GM18909 (cell line): ENCODE measurements at regions not wholly inside any gene's neighbourhood (a gene's known extent, or its start where the extent isn't known, plus 50 kb on each side); places are given as distances from the start of the nearest gene placed in this dataset.
"Not testable (repeated sequence)": the region's sequence is repeated elsewhere in the genome, so short reads cannot be mapped to it uniquely, and the experiment has no call there.

ENCODE experiments used
- ATAC-seq: cut with Tn5 transposase; IDR thresholded peaks from one replicate; pipeline ENCODE4 v1.9.1; 2021; ENCODE audit warnings: mild to moderate bottlenecking; ENCODE audit not compliant: unreplicated experiment, poor library complexity

DNA sequence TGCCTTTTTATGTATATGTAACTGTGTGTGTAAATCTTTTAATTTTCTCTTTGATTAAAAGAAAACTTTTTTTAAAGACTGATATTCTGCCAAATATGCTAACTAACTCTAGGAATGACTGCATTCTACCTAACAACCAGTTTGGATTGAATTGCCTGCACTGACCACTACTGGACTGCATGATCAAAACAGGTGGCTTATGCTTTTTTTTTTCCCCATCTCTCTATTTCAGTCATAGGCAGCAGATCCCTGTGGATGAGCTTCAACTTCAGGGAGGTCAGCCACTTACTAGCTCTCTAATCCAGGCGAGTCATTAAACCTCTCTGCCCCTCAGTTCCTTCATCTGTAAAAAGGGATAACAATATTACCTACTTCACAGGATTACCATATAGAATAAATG is 138.6 kb upstream of the SERTAD2 start:
- no peak for ATAC-seq

DNA sequence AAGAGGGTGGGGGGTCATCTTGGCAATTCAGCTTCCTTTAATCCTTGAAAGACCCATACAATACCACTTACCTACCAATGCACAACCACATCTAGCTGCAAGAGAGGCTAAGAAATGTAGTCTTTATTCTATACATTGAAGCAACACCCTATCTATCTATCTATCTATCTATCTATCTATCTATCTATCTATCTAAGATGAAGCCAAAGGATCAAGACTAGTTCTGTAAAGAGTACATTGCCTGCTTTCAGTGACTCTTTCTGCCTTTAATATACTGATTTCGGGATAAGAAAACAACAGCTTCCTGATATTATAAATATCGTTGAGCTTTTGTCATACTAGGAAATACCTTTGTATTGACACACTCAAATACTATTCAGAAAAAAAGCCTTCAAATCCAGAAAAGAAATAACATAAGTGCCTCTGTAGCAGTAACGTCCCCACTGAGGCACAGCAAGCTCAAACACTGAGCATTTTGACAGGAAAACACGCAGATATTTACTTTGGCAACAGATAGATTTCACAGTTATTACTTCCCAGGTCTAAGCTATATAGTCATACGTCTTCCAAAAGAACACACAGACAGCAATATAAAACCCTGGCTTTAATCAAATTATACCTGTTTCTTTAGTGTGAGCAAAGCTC is 139.4 kb upstream of the SERTAD2 start:
- no peak for ATAC-seq

DNA sequence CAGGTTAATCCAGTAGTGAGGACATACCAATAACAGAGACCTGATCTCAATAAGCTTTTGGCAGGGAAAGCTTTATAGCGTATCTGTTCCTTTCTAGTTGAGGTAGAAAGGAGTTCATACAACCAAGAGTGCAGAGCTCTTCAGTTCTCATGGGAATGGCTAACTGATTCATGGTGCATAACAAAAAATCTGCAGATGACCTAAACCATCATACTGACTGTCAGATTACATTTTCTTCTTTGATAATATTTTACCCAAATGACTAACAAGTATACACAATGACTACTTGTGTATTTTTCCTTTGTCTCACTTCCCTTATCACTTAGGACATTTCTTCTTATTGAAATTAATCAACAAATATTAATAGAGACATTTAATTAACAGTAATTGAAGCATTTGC is 140.0 kb upstream of the SERTAD2 start:
- ATAC-seq: no peak

DNA sequence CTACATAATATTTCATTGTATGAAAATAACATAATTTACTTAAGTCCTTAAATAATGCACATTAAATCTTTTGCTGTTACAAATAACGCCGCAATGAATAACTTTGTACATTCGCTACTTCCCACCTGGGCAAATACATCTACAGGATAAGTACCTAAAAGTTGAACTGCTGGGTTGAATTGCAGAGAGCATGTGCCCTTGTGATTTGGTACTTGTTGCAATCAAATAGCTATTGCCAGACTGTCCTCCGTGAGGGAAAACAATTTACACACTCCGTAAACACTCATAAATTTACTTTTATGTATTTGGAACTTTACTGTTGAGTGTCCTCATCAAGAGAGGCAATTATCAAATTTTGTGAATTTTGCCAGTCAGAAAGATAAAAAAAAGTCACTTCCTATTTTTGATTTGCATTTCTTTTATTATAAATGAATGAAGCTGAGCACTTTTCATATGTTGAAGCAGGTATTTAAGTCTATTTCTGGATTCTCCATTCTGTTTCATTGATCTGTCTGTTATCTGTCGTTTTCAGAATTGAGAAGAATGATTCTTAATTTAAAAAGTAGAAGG is 140.8 kb upstream of the SERTAD2 start:
- ATAC-seq: no peak

DNA sequence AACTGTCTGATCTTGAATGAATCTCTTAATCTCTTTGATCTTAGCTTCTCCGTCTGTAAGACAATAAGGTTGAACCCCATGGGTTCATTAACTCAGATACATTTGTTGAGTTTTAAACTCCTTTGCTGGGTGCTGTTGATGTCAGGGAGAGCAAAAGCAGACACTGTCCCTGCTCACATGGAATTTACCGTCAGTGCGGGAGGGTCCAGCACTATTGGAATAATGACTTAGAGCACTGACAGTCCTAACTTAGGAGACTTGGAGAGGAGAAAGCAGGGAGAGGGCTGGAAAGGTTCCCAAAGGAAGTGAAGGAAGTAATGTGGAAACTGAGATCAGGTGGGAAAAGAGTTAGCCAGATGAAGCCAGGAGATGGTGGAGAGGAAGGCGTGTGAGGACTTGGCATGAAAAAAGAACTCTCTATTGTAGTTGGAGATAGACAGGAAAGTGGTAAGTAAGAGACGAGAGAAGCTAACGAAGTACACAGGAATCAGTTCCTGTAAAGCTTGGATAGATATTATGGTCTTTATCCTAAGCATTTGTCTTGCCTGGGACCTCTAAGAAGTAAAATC is 141.4 kb upstream of the SERTAD2 start:
- ATAC-seq: no peak

DNA sequence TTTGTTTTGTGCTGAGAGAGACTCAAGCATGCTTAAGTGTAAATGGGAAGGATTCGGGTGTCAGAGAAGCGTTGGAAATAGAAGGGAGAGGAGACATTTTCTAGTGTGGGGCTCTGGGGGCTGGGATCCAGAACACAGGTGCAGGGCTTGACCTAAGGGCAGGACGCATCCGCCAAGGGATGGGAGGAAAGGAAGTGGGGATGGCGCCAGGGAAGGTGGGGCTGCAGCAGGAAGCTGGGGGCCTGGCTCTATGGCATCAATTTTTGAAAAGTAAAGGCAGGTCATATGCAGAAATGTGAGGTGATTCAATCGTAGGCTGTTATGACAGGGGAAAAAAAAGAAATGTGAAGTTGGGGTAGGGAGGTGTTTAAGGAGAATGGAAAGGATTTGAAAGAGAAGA is 143.2 kb upstream of the SERTAD2 start:
- ATAC-seq: no peak

DNA sequence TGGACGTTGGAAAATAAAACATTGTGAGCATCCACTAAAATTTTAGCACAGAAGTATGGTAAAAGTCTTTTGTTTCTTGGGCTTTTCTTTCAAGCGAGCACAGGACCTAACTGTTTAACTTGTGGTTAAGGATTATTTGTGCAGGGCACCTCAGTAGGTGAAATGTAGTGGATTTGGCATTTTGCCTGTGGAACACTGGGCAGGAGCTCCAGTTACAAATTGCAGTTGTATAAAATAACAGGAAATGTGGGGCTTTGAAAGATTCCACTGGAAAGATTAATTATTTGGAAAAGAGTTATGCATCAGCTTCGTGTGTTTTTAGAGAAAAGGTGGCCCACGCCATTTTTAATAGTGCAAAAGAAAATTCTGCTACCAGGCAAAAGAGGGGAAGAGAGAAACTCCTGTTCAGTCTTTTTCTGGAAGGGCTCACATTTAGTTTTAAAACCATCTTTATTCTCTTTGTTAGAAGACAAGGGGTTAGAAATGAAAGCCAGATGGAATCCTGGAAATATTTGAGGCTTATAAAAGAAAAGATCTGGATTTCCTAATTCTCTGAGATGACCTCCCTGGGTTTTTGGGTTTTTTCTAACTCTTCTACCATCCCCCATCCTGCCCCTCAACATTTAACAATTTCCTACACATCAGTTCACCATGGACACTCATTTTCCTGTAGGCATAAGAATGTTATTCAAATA is 144.3 kb upstream of the SERTAD2 start:
- ATAC-seq: no peak

DNA sequence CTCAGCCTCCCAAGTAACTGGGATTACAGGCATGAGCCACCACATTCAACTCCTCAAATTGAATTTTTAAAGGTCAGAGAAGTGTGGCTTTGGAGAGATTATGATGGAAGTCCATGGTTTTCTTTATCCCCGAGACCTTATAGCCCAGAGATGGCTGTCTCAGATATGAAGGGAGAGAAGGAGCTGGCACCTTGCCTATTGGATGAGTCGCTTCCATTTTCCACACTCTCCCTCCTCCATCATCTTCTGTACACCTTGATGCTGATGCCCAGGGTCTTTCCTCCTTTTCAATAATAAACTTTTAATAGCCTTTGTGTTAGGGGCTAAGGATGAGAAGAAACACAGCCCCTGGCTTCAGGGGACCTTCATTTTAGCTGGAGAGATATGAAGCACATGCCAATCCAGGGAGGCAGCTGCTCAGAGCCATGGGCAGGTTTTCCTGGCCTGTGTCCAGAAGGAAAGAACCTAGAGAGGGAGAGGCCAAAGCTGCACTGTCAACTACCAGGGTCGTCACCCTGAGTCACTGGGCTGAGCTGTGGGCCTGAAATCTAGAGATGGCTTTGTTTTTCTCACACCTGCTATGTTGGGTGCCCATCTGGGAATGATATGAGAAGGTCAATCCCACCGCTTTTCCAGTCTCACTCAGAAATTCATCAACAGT is 146.0 kb upstream of the SERTAD2 start:
- ATAC-seq: no peak

DNA sequence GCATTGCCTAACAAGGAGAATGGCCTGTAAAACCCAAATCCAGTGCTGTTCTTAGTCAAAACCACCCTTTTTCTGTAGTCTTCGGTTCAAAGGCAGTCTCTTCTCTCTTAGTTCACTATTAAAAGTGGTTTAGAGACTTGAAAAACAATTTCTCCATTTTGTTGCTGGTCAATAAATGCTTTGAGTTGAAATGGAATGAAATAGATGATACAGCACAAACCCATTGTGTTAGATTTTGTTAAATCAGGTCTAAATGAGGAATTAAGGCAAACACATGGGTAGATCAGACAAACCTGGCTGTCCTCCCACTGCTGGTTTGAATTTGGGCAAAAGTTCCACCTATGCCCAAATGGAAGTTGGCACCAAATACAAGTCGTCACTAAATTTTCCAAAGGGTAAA is 150.1 kb upstream of the SERTAD2 start:
- no peak for ATAC-seq

DNA sequence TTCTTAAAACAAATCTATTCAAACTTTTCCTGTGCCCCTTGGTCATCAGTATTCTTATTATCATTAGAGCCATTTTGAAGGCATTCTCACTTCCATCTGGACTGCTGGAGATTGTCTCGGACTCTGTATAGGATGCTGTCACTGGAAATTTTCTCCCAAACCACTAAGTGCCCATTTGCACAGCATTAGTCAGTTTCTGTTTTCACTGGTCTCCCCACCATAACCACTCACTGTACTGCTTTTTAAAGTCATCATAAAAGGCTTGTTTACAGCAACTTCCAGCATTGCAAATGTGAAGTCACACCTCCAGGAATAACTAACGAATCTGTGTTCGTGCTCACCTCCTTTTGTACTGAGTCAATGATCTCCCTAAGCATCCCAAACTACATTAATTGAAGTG is 150.9 kb upstream of the SERTAD2 start:
- no peak for ATAC-seq

DNA sequence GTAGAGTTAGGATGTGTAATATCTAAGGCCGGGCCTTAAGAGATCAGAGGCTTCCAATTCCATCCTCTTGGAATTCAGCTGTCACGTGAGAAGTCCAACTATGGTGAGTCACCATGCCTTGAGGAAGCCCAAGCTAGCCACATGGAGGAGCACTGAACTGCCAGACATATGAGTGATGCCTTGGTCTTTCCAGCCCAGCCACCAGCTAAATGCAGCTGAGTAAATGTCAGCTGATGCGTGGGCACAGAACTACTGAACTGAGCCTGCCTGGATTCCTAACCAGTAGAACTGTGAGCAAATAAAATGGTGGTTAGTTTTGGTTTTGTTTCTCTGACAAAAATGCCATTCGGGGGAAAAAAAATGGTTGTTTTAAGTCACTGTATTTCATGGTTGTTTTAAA is 153.7 kb upstream of the SERTAD2 start:
- no peak for ATAC-seq

DNA sequence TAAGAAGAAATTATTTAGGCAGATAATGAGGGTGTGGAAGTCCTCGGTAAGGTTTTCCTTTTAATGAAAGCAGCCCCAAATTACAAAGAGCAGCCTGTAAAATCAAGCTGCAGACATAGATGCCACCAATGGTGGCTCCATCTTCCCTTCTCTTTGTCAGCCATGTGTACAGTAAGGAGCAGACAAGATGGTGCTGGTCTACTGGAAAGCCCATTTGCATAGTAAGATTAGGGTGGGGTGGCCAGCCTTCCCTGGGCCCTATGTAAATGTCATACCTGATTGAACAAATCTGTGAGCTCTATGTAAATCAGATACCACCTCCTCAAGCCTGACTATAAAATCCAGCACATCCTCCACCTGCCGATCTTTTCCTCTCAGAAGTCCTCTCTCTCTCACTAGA is 154.4 kb upstream of the SERTAD2 start:
- no peak for ATAC-seq

DNA sequence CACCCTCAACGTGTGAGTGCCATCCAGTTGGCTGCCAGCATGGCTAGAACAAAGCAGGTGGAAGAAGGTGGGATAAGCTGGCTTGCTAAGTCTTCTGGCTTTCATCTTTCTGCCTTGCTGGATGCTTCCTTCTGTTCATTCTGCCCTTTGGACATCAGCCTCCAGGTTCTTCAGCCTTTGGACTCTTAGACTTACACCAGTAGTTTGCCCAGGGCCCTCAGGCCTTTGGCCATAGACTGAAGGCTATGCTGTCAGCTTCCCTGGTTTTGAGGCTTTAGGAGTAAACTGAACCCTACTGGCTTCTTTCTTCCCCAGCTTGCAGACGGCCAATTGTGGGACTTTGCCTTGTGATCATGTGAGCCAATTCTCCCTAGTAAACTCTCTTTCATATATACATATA is 155.0 kb upstream of the SERTAD2 start:
- no peak for ATAC-seq

DNA sequence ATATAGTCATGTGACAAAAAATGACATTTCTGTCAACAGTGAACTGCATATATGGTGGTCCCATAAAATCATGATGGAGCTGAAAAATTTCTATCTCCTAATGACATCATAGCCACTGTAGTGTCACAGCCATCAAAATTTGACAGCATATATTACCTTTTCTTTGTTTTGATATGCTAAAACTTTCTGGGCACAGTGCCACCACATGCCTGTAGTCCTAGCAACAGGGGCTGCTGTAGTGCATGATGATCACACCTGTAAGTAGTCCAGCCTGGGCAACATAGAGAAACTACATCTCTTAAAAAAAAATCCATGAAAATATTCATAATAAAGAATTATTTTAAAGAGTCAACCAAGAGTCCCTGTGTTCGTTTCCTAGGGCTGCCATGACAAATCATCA is 155.5 kb upstream of the SERTAD2 start:
- no peak for ATAC-seq

DNA sequence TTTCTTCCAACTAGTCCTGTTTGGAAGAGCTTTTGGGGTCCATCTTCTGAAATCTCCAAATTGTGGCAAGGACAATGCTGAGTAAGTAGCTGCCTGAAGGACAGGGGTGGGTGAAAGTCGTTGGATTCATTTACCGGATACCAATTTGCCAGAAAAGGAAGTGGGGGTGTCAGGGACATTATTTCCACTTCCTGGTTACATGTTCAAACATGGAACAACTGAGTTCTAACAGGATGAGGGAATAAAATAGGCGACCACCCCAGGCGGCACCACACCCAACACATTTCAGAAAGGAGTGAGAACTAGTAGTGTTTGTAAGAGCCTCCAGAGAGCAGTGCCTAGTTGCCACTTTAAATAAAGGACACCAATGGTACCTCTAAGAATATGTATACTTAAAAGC is 158.6 kb upstream of the SERTAD2 start:
- no peak for ATAC-seq

DNA sequence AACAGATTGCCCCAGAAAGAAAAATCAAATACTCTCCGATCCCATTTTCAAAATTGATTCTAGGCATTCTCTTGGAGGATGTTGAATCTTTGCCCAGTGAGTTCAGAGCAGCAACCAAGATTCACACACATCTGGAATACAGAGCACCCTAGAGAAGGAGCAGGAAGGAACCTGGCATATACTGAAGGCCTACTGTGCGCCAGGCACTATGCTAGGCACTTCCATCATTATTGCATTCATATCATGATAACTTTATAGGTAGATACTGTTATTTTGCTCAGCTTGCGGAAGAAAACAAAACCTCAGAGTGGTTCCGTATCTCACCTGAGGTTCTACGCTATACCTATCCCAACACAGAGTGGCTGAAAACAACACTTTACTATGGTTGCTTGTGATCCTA is 160.3 kb upstream of the SERTAD2 start:
- ATAC-seq: no peak

DNA sequence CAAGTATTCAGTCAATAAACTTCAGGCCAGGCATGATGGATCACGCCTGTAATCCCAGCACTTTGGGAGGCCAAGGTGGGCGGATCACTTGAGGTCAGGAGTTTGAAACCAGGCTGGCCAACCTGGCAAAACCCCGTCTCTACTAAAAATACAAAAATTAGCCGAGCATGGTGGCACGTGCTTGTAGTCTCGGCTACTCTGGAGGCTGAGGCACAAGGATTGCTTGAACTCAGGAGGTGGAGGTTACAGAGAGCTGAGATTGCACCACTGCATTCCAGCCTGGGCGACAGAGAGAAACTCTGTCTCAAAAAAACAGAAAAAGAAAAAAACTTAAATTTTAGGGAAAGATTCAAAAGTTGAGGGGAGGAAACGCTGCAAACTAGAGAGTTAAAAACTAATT is 162.8 kb upstream of the SERTAD2 start:
- not testable (repeated sequence) for ATAC-seq

DNA sequence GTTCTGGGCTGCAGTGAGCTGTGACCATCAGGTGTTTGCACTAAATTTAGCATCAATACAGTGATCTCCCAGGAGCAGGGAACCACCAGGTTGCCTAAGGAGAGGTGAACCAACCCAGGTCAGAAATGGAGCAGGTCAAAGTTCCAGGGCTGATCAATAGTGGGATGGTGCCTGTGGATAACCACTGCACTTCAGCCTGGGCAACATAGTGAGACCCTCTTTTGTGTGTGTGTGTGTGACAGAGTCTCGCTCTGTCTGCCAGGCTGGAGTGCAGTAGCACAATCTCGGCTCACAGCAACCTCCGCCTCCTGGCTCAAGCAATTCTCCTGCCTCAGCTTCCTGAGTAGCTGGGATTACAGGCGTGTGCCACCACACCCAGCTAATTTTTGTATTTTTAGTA is 163.7 kb upstream of the SERTAD2 start:
- no peak for ATAC-seq

DNA sequence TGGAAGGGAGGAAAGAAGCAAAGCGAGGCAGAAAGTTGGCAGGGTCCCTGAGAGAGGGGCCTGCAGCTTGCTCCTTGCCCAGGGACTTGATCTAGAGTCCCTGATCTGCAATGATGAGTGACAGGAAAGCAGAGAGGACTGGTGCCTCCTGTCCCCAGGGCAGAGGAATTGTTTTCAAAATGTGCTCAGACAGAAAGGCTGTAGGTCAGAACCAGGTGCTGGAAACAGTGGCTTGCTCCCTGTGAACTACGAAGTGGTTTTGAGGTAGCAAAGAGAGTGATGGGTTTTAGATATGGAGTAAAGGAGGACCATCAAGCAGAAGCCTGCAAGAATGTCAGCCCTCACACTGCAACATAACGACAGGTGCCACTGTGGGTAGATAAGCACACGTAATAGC is 164.9 kb upstream of the SERTAD2 start:
- no peak for ATAC-seq

DNA sequence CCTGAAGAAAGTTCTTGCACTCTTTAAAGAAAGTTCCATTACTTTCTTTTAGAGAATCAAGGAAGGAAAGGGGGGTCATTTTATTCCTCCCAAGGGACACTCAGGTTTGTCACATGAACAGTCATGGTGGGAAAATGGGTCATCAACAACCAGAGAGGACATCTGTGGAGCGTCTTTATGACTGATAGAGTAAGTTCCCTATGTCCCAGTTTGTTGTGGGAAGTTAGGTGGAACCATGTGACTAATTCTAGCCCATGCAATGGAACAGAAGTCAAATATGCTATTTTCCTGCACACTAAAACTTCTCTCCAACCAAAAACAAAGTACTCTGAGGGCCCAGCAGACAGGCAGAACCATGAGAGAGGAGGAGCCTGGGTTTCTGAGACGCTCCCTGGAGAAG is 165.6 kb upstream of the SERTAD2 start:
- no peak for ATAC-seq
